Trophoblast cell (in vitro differentiated cells and primary cell): ENCODE measurements at regions not wholly inside any gene's neighbourhood (a gene's known extent, or its start where the extent isn't known, plus 50 kb on each side); places are given as distances from the start of the nearest gene placed in this dataset.

Experiments
- DNase-seq, 2 donors: peaks; one replicate each; pipeline ENCODE4 v3.0.0-alpha.2; 2016
- H2AFZ ChIP-seq: 2 replicates; pipeline ENCODE4 v1.6.1; 2013; ENCODE audit warnings: low read length, moderate library complexity, mild to moderate bottlenecking; ENCODE audit not compliant: insufficient read depth, poor library complexity
- H2AK5ac ChIP-seq: 2 replicates; pipeline ENCODE4 v1.6.1; 2013; ENCODE audit warnings: mild to moderate bottlenecking, low read length
- H2BK120ac ChIP-seq: 2 replicates; pipeline ENCODE4 v1.6.1; 2013; ENCODE audit warnings: low read length, mild to moderate bottlenecking, moderate library complexity; ENCODE audit not compliant: insufficient read depth, poor library complexity
- H2BK12ac ChIP-seq: 2 replicates; pipeline ENCODE4 v1.6.1; 2013; ENCODE audit warnings: mild to moderate bottlenecking, low read length, moderate library complexity
- H2BK5ac ChIP-seq: 2 replicates; pipeline ENCODE4 v1.6.1; 2013; ENCODE audit warnings: low read length, low read depth, moderate library complexity, mild to moderate bottlenecking; ENCODE audit not compliant: poor library complexity
- H3K14ac ChIP-seq: 2 replicates; pipeline ENCODE4 v1.6.1; 2013; ENCODE audit warnings: mild to moderate bottlenecking, low read length
- H3K18ac ChIP-seq: 2 replicates; pipeline ENCODE4 v1.6.1; 2013; ENCODE audit warnings: mild to moderate bottlenecking, low read length
- H3K23ac ChIP-seq: 2 replicates; pipeline ENCODE4 v1.6.1; 2013; ENCODE audit warnings: low read length
- H3K27ac ChIP-seq: 2 replicates; pipeline ENCODE4 v1.5.1; 2013; ENCODE audit warnings: low read depth, mild to moderate bottlenecking, inconsistent platforms, low read length, moderate library complexity
- H3K27me3 ChIP-seq: 2 replicates; pipeline ENCODE4 v1.6.1; 2013; ENCODE audit warnings: inconsistent platforms, mild to moderate bottlenecking, low read length, moderate library complexity; ENCODE audit not compliant: insufficient read depth
- H3K36me3 ChIP-seq, 2 experiments: 1 replicate in 1 of 2; 2 replicates in 1 of 2; pipeline ENCODE4 v1.6.1; 2013; ENCODE audit warnings: low read length in 2 of 2, mild to moderate bottlenecking in 2 of 2, moderate library complexity in 1 of 2; ENCODE audit not compliant: insufficient read depth in 2 of 2, control insufficient read depth in 1 of 2
- H3K4ac ChIP-seq: 2 replicates; pipeline ENCODE4 v1.6.1; 2013; ENCODE audit warnings: low read depth, mild to moderate bottlenecking, low read length, moderate library complexity
- H3K4me1 ChIP-seq, 2 experiments: 1 replicate in 1 of 2; 2 replicates in 1 of 2; pipeline ENCODE4 v1.6.1; 2013; ENCODE audit warnings: low read length in 2 of 2, mild to moderate bottlenecking in 2 of 2, moderate library complexity in 1 of 2; ENCODE audit not compliant: insufficient read depth in 2 of 2, control insufficient read depth in 1 of 2
- H3K4me2 ChIP-seq: 2 replicates; pipeline ENCODE4 v1.6.1; 2013; ENCODE audit warnings: inconsistent platforms, mild to moderate bottlenecking, low read length, moderate library complexity
- H3K4me3 ChIP-seq: 2 replicates; pipeline ENCODE4 v1.5.1; 2013; ENCODE audit warnings: mild to moderate bottlenecking, low read depth, low read length, inconsistent platforms
- H3K79me1 ChIP-seq: one replicate; pipeline ENCODE4 v1.6.1; 2013; ENCODE audit warnings: low read length
- H3K79me2 ChIP-seq: 2 replicates; pipeline ENCODE4 v1.6.1; 2013; ENCODE audit warnings: low read length, mild to moderate bottlenecking; ENCODE audit not compliant: control insufficient read depth, insufficient read depth, poor library complexity
- H3K9ac ChIP-seq: 2 replicates; pipeline ENCODE4 v1.6.1; 2013; ENCODE audit warnings: mild to moderate bottlenecking, low read length
- H3K9me3 ChIP-seq: 2 replicates; pipeline ENCODE4 v1.6.1; 2013; ENCODE audit warnings: low read depth, mild to moderate bottlenecking, control low read depth, inconsistent platforms, low read length; ENCODE audit not compliant: insufficient read depth
- H4K12ac ChIP-seq: 2 replicates; pipeline ENCODE4 v1.6.1; 2013; ENCODE audit warnings: low read depth, mild to moderate bottlenecking, low read length, moderate library complexity
- H4K8ac ChIP-seq: 2 replicates; pipeline ENCODE4 v1.6.1; 2013; ENCODE audit warnings: low read depth, mild to moderate bottlenecking, low read length, moderate library complexity
- H4K91ac ChIP-seq: one replicate; pipeline ENCODE4 v1.6.1; 2013; ENCODE audit warnings: low read depth, mild to moderate bottlenecking, low read length, moderate library complexity
- WGBS: extraction: QIAGEN DNeasy Blood & Tissue Kit; methylation state at CpG from one replicate; pipeline ENCODE4 v1.1.7; 2013; ENCODE audit warnings: missing lambda C conversion rate; ENCODE audit not compliant: insufficient read length, insufficient coverage; ENCODE audit errors: extremely low coverage; 5-methylcytosine and 5-hydroxymethylcytosine counted together

DNA sequence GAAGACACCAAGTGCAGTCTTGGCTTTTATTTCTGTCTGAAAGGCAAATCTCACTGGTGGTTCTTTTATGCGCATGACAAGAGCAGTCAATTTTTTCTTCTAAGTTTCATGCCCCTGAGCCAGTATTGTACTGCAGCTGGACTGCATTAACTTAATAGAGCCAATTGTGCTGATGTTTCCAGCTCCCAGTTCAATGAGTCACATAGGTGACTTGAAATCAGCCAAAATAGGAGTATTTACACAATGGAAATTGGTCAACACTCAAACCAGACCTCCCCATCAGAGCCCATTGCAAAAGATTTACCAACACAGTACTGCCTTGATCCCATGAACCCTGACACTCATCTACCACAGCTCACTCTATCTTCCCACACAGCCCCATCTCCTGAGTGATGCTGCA is 100.3 kb upstream of the GUCY1A1 start:
- no peak for DNase-seq
- Histone ChIP-seq H2AFZ (no peak overlapping the region), H3K4me1 (no peaks in the 10 kb centered on the region), H3K27ac (no peak overlapping the region), H3K4me3 (no peak overlapping the region), H3K9ac (no peak overlapping the region), H3K9me3 (no peaks in the 10 kb centered on the region), H2BK12ac (no peak overlapping the region), H3K36me3 (no peaks in the 10 kb centered on the region), H4K12ac (no peak overlapping the region), H3K18ac (no peak overlapping the region), H2BK5ac (no peak overlapping the region), H3K23ac (no peak overlapping the region), H3K27me3 (no peaks in the 10 kb centered on the region), H4K8ac (no peak overlapping the region), H3K14ac (no peak overlapping the region), H3K79me1 (no peaks in the 10 kb centered on the region), H3K79me2 (no peaks in the 10 kb centered on the region), H2BK120ac (no peak overlapping the region), H3K4me2 (no peak overlapping the region), H2AK5ac (no peak overlapping the region), H4K91ac (no peak overlapping the region), H3K4ac (no peak overlapping the region)
- no CpG with 5 or more reads among the region's 1 CpG for WGBS

DNA sequence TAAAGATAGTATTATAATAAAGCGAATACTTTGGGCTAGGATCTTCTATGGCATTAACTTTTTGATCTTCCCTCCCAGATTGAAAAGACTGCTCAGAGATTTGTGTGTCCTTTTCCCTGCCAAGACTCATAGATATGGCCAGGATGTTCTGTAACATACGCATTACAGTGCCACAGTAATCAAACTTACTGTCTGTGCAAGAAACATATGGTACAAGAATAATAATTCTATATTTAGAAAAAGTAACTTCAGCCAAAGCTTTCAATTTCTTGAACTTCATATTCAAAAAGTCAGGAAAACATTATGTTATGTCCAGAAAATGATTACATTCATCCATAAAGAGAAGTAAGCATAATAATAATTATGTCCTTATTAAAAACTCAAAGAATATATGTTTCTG is 100.9 kb upstream of the GUCY1A1 start:
- no peak overlapping the region for H3K4me2 ChIP-seq
- no peak overlapping the region for H2BK120ac ChIP-seq
- H4K91ac ChIP-seq, result no peak overlapping the region
- no peak overlapping the region for H3K27ac ChIP-seq
- H3K9me3 ChIP-seq, result no peaks in the 10 kb centered on the region
- H3K79me2 ChIP-seq, result no peaks in the 10 kb centered on the region
- no peaks in the 10 kb centered on the region for H3K36me3 ChIP-seq
- H4K8ac ChIP-seq, result no peak overlapping the region
- no peak overlapping the region for H3K18ac ChIP-seq
- H3K4me1 ChIP-seq, result no peaks in the 10 kb centered on the region
- H4K12ac ChIP-seq, result no peak overlapping the region
- no peaks in the 10 kb centered on the region for H3K27me3 ChIP-seq
- H2BK12ac ChIP-seq, result no peak overlapping the region
- no peak overlapping the region for H2AFZ ChIP-seq
- H3K23ac ChIP-seq, result no peak overlapping the region
- H3K79me1 ChIP-seq, result no peaks in the 10 kb centered on the region
- H3K4me3 ChIP-seq, result no peak overlapping the region
- no peak for DNase-seq
- no CpG with 5 or more reads among the region's 2 CpGs for WGBS
- H2BK5ac ChIP-seq, result no peak overlapping the region
- H3K4ac ChIP-seq, result no peak overlapping the region
- no peak overlapping the region for H3K14ac ChIP-seq
- H3K9ac ChIP-seq, result no peak overlapping the region
- no peak overlapping the region for H2AK5ac ChIP-seq

DNA sequence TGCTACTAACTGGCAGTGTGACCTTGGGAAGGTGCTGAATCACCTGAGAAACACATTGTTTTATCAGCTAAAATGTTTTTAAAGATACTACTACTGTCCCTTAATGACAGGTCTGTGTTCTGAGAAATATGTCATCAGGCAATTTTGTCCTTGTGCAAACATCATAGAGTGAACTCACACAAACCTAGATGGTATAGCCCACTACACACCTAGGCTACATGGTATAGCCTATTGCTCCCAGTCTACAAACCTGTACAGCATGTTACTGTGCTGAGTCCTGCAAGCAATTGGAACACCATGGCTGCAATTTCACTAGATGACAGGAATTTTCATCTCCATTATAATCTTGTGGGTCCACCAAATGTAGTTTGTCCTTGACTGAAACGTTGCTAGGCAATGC is 101.3 kb upstream of the GUCY1A1 start:
- no peak overlapping the region for H3K4me3 ChIP-seq
- H2BK5ac ChIP-seq, result no peak overlapping the region
- H3K14ac ChIP-seq, result no peak overlapping the region
- H3K27me3 ChIP-seq, result no peaks in the 10 kb centered on the region
- H3K23ac ChIP-seq, result no peak overlapping the region
- H2AFZ ChIP-seq, result no peak overlapping the region
- no peak overlapping the region for H3K18ac ChIP-seq
- H3K36me3 ChIP-seq, result no peaks in the 10 kb centered on the region
- no peak overlapping the region for H3K4me2 ChIP-seq
- no peaks in the 10 kb centered on the region for H3K4me1 ChIP-seq
- H2BK120ac ChIP-seq, result no peak overlapping the region
- H3K9ac ChIP-seq, result no peak overlapping the region
- no peak overlapping the region for H2AK5ac ChIP-seq
- no peak overlapping the region for H4K91ac ChIP-seq
- WGBS, result no CpG with 5 or more reads among the region's 1 CpG
- H3K79me2 ChIP-seq, result no peaks in the 10 kb centered on the region
- no peaks in the 10 kb centered on the region for H3K79me1 ChIP-seq
- H3K27ac ChIP-seq, result no peak overlapping the region
- H2BK12ac ChIP-seq, result no peak overlapping the region
- H3K4ac ChIP-seq, result no peak overlapping the region
- no peak for DNase-seq
- H4K8ac ChIP-seq, result no peak overlapping the region
- no peak overlapping the region for H4K12ac ChIP-seq
- no peaks in the 10 kb centered on the region for H3K9me3 ChIP-seq

- no peak overlapping the region for H3K4ac ChIP-seq
- no CpG with 5 or more reads among the region's 3 CpGs for WGBS
- H2AFZ ChIP-seq, result no peak overlapping the region
- DNase-seq, result no peak
- no peaks in the 10 kb centered on the region for H3K4me1 ChIP-seq
- no peak overlapping the region for H2AK5ac ChIP-seq
- H3K9ac ChIP-seq, result no peak overlapping the region
- no peak overlapping the region for H3K23ac ChIP-seq
- H3K9me3 ChIP-seq, result no peaks in the 10 kb centered on the region
- H2BK5ac ChIP-seq, result no peak overlapping the region
- no peak overlapping the region for H4K91ac ChIP-seq
- H3K79me2 ChIP-seq, result no peaks in the 10 kb centered on the region
- H3K27me3 ChIP-seq, result no peaks in the 10 kb centered on the region
- no peak overlapping the region for H2BK12ac ChIP-seq
- H3K18ac ChIP-seq, result no peak overlapping the region
- H3K4me2 ChIP-seq, result no peak overlapping the region
- no peak overlapping the region for H3K4me3 ChIP-seq
- no peak overlapping the region for H3K14ac ChIP-seq
- no peak overlapping the region for H2BK120ac ChIP-seq
- H3K79me1 ChIP-seq, result no peaks in the 10 kb centered on the region
- no peak overlapping the region for H4K12ac ChIP-seq
- H4K8ac ChIP-seq, result no peak overlapping the region
- no peak overlapping the region for H3K27ac ChIP-seq
- H3K36me3 ChIP-seq, result no peaks in the 10 kb centered on the region
Measured at GRCh38 chr4:155564880-155565279, 101.8 kb upstream of the GUCY1A1 start.
